IMR-90 (cell line): ENCODE measurements at regions not wholly inside any gene's neighbourhood (a gene's known extent, or its start where the extent isn't known, plus 50 kb on each side); places are given as distances from the start of the nearest gene placed in this dataset.

Source experiments
- ATAC-seq: fragments of 200-7000 bp; cut with Tn5 transposase; 2 replicates; pipeline ENCODE4 v1.9.1; 2020; ENCODE audit warnings: low read depth, mild to moderate bottlenecking, moderate library complexity
- BruUV-seq: library from RNA; stranded (reverse); fragments of 400-500 nt; replicated peaks from 2 replicates; lab custom pipeline; 2021; lab: Mats Ljungman, UMichigan
- CTCF ChIA-PET: fragments of 300-600 bp; formaldehyde crosslinking; extraction: SDS; loops from one replicate; lab custom pipeline; 2021; ENCODE audit warnings: antibody characterized with exemption; lab: Yijun Ruan, JAX
- POLR2A ChIA-PET: fragments of 300-600 bp; sonication (Branson Sonifier 250); formaldehyde crosslinking; loops from one replicate; lab custom pipeline; 2022; ENCODE audit warnings: antibody characterized with exemption; ENCODE audit not compliant: unreplicated experiment; lab: Charles Lee
- DNase-seq: peaks from one replicate; pipeline ENCODE4 v3.0.0; 2013
- H2AFZ ChIP-seq: replicated peaks from 2 replicates; pipeline ENCODE3; 2013; ENCODE audit warnings: low read length, mild to moderate bottlenecking; ENCODE audit not compliant: poor library complexity
- H2AK5ac ChIP-seq: 2 replicates; pipeline ENCODE4 v1.6.1; 2013; ENCODE audit warnings: low read depth, low read length, inconsistent platforms
- H2AK9ac ChIP-seq: replicated peaks from 2 replicates; pipeline ENCODE3; 2013; ENCODE audit warnings: mild to moderate bottlenecking, low read depth, low read length, moderate library complexity; ENCODE audit not compliant: poor library complexity
- H2BK120ac ChIP-seq: 2 replicates; pipeline ENCODE4 v1.6.1; 2013; ENCODE audit warnings: low read depth, low read length, inconsistent platforms
- H2BK15ac ChIP-seq: 3 replicates; pipeline ENCODE4 v1.6.1; 2013; ENCODE audit warnings: low read depth, low read length, inconsistent platforms
- H2BK20ac ChIP-seq: 2 replicates; pipeline ENCODE4 v1.6.1; 2013; ENCODE audit warnings: low read depth, mild to moderate bottlenecking, inconsistent platforms, low read length, moderate library complexity
- H2BK5ac ChIP-seq: 2 replicates; pipeline ENCODE4 v1.6.1; 2013; ENCODE audit warnings: mild to moderate bottlenecking, low read depth, low read length, inconsistent platforms; ENCODE audit not compliant: poor library complexity, severe bottlenecking
- H3K14ac ChIP-seq: replicated peaks from 2 replicates; pipeline ENCODE4 v1.6.1; 2013; ENCODE audit warnings: low read depth, low read length, inconsistent platforms
- H3K18ac ChIP-seq: 2 replicates; pipeline ENCODE4 v1.6.1; 2013; ENCODE audit warnings: low read depth, low read length, control low read depth
- H3K23ac ChIP-seq: 2 replicates; pipeline ENCODE4 v1.6.1; 2013; ENCODE audit warnings: low read depth, low read length, inconsistent platforms
- H3K27ac ChIP-seq: 2 replicates; pipeline ENCODE4 v1.5.1; 2013; ENCODE audit warnings: mild to moderate bottlenecking, control low read depth, low read length; ENCODE audit not compliant: insufficient read depth
- H3K27me3 ChIP-seq: 2 replicates; pipeline ENCODE4 v1.6.1; 2013; ENCODE audit warnings: low read length; ENCODE audit not compliant: control insufficient read depth, insufficient read depth
- H3K36me3 ChIP-seq: 2 replicates; pipeline ENCODE4 v1.6.1; 2013; ENCODE audit warnings: low read length, mixed read lengths; ENCODE audit not compliant: control insufficient read depth, insufficient read depth
- H3K4ac ChIP-seq: 2 replicates; pipeline ENCODE4 v1.6.1; 2013; ENCODE audit warnings: low read depth, low read length, inconsistent platforms
- H3K4me1 ChIP-seq: 2 replicates; pipeline ENCODE4 v1.6.1; 2013; ENCODE audit warnings: low read length, mixed read lengths; ENCODE audit not compliant: control insufficient read depth, insufficient read depth
- H3K4me2 ChIP-seq: 2 replicates; pipeline ENCODE4 v1.6.1; 2013; ENCODE audit warnings: low read depth, mild to moderate bottlenecking, control low read depth, low read length, moderate library complexity
- H3K4me3 ChIP-seq: 2 replicates; pipeline ENCODE4 v1.5.1; 2013; ENCODE audit warnings: low read depth, mild to moderate bottlenecking, control low read depth, low read length, moderate library complexity; ENCODE audit not compliant: insufficient read depth
- H3K56ac ChIP-seq: 2 replicates; pipeline ENCODE4 v1.6.1; 2013; ENCODE audit warnings: low read length, inconsistent platforms; ENCODE audit not compliant: insufficient read depth; ENCODE audit errors: extremely low read depth
- H3K79me1 ChIP-seq, 2 experiments: 2 replicates each; pipeline ENCODE4 v1.6.1; 2013; ENCODE audit warnings: low read length in 2 of 2, inconsistent platforms in 1 of 2, low read depth in 1 of 2
- H3K9ac ChIP-seq: 2 replicates; pipeline ENCODE4 v1.6.1; 2013; ENCODE audit warnings: low read depth, low read length, control low read depth
- H3K9me1 ChIP-seq: 2 replicates; pipeline ENCODE4 v1.6.1; 2013; ENCODE audit warnings: low read length, inconsistent platforms; ENCODE audit not compliant: insufficient read depth
- H3K9me3 ChIP-seq: 2 replicates; pipeline ENCODE4 v1.6.1; 2013; ENCODE audit warnings: low read length; ENCODE audit not compliant: control insufficient read depth, insufficient read depth
- H4K20me1 ChIP-seq: 2 replicates; pipeline ENCODE4 v1.6.1; 2013; ENCODE audit warnings: low read length, inconsistent platforms; ENCODE audit not compliant: insufficient read depth
- H4K5ac ChIP-seq: 2 replicates; pipeline ENCODE4 v1.6.1; 2013; ENCODE audit warnings: mild to moderate bottlenecking, low read depth, low read length, control low read depth
- H4K8ac ChIP-seq, 2 experiments: 2 replicates each; pipeline ENCODE4 v1.6.1; 2013; ENCODE audit warnings: low read depth in 2 of 2, low read length in 2 of 2, control low read depth in 1 of 2, inconsistent platforms in 1 of 2
- H4K91ac ChIP-seq: 2 replicates; pipeline ENCODE4 v1.6.1; 2013; ENCODE audit warnings: low read depth, low read length, inconsistent platforms; ENCODE audit not compliant: insufficient read depth
- CHD1 ChIP-seq: IDR thresholded peaks from 2 replicates; pipeline ENCODE4 v1.6.1; 2012; ENCODE audit warnings: low read depth, low read length, improper control_type of control experiment
- FOS ChIP-seq: fragments of 150-350 bp; IDR thresholded peaks from 2 replicates; pipeline ENCODE4 v1.6.1; 2016; ENCODE audit warnings: low read depth, low read length
- MAFK ChIP-seq: IDR thresholded peaks from 2 replicates; pipeline ENCODE4 v1.6.1; 2012; ENCODE audit warnings: low read depth, low read length, improper control_type of control experiment
- MAZ ChIP-seq: IDR thresholded peaks from 2 replicates; pipeline ENCODE4 v1.6.1; 2012; ENCODE audit warnings: low read depth, mild to moderate bottlenecking, low read length, improper control_type of control experiment, moderate library complexity, borderline replicate concordance
- MXI1 ChIP-seq: IDR thresholded peaks from 2 replicates; pipeline ENCODE4 v1.6.1; 2012; ENCODE audit warnings: low read depth, mild to moderate bottlenecking, low read length, moderate library complexity, borderline replicate concordance
- POLR2A ChIP-seq: IDR thresholded peaks from 2 replicates; pipeline ENCODE4 v1.6.1; 2012; ENCODE audit warnings: mild to moderate bottlenecking, low read depth, low read length
- RFX5 ChIP-seq: IDR thresholded peaks from 2 replicates; pipeline ENCODE4 v1.8.0; 2012; ENCODE audit warnings: low read depth, mild to moderate bottlenecking, low read length, moderate library complexity
- SMC3 ChIP-seq: fragments of 150-350 bp; IDR thresholded peaks from 2 replicates; pipeline ENCODE4 v1.6.1; 2016; ENCODE audit warnings: low read depth, mild to moderate bottlenecking, antibody characterized with exemption, low read length, moderate library complexity
- WGBS, 2 experiments: methylation state at CpG; one replicate each; pipeline versions ENCODE4 v1.1.5 to v1.1.7; 2013; ENCODE audit warnings: missing lambda C conversion rate in 2 of 2; ENCODE audit not compliant: insufficient read length in 1 of 2; ENCODE audit errors: extremely low coverage in 2 of 2; 5-methylcytosine and 5-hydroxymethylcytosine counted together
- dilution Hi-C: fragments of 300-500 bp; cut with HindIII; formaldehyde crosslinking; loops from one replicate; pipeline ENCODE4 v1.14.3; 2018; ENCODE audit warnings: low sequenced_read_pairs; ENCODE audit not compliant: unreplicated experiment
- in situ Hi-C: fragments of 300-500 bp; cut with MboI; formaldehyde crosslinking; loops from 3 replicates; pipeline ENCODE4 v1.14.3; 2019; ENCODE audit warnings: low sequenced_read_pairs, inconsistent platforms, mixed read lengths
- intact Hi-C: fragments of 100-400 bp; cut with micrococcal nuclease; formaldehyde crosslinking; loops from 2 replicates; pipeline ENCODE4 v1.10.0; 2022
- TF ChIP-seq, protein P1 (sequence below): fragments of 150-350 bp; IDR thresholded peaks from 2 replicates; pipeline ENCODE4 v1.6.1; 2016; ENCODE audit warnings: low read depth, mild to moderate bottlenecking, low read length, moderate library complexity, borderline replicate concordance
- TF ChIP-seq, protein P2 (sequence below): conservative IDR thresholded peaks from 2 replicates; pipeline ENCODE4 v1.5.1; 2012; ENCODE audit warnings: mild to moderate bottlenecking, low read depth, low read length, improper control_type of control experiment
- TF ChIP-seq, protein P3 (sequence below): fragments of 150-350 bp; IDR thresholded peaks from 2 replicates; pipeline ENCODE4 v1.6.1; 2017; ENCODE audit warnings: mild to moderate bottlenecking, antibody characterized with exemption, low read length, low read depth

DNA sequence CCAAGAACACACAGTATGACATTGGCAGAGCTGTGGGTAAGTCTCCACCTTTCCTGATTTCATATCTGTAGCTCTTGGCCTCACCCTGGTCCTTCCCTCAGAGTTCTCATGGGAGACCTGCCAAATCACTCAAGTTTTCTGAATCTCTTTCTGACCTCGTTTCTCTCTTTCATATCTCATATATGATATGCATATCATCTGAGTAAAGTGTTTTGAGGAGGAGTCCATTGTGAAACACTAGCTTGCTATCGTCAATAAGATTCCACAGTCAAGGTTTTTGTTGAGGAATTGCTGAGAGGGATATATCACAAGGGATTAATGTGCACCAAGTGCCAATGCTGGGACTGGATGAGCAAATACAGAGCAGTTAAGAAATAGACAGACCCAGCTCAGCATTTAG lies 739.2 kb downstream of the BRINP1 start:
- no peak overlapping the region for H2AK9ac ChIP-seq
- H3K27ac ChIP-seq, result no peak overlapping the region
- no peak overlapping the region for H3K56ac ChIP-seq
- DNase-seq, result no peak
- no peak overlapping the region for H3K4me2 ChIP-seq
- H3K18ac ChIP-seq, result no peak overlapping the region
- no TSS peak for BruUV-seq
- no peak overlapping the region for H3K4ac ChIP-seq
- no peak overlapping the region for H2BK120ac ChIP-seq
- H3K79me1 ChIP-seq, result no peaks in the 10 kb centered on the region
- H3K9ac ChIP-seq, result no peak overlapping the region
- no peaks in the 10 kb centered on the region for H3K36me3 ChIP-seq
- H4K5ac ChIP-seq, result no peak overlapping the region
- H2BK20ac ChIP-seq, result no peak overlapping the region
- WGBS, 2 experiments, result no CpG with 5 or more reads among the region's 2 CpGs
- no peak overlapping the region for H3K4me3 ChIP-seq
- H3K14ac ChIP-seq, result no peak overlapping the region
- in situ Hi-C loops (no loop called here), dilution Hi-C loops (no loop called here), intact Hi-C loops (no loop called here)
- no peaks in the 10 kb centered on the region for H4K20me1 ChIP-seq
- H3K9me1 ChIP-seq, result no peaks in the 10 kb centered on the region
- H2AK5ac ChIP-seq, result no peak overlapping the region
- no peak overlapping the region for H4K91ac ChIP-seq
- H3K9me3 ChIP-seq, result peaks cover 7% of the 10 kb centered on the region
- ATAC-seq, result no peak
- H2AFZ ChIP-seq, result no peak overlapping the region
- H3K27me3 ChIP-seq, result no peaks in the 10 kb centered on the region
- no peak overlapping the region for H2BK15ac ChIP-seq
- H4K8ac ChIP-seq, result no peak overlapping the region
- H2BK5ac ChIP-seq, result no peak overlapping the region
- ChIA-PET POLR2A (no interaction called here), CTCF (no interaction called here)
- H3K23ac ChIP-seq, result no peak overlapping the region
- no peaks in the 10 kb centered on the region for H3K4me1 ChIP-seq
- TF ChIP-seq MXI1, result no peak
- TF ChIP-seq RFX5, result no peak
- TF ChIP-seq, protein P1, sequence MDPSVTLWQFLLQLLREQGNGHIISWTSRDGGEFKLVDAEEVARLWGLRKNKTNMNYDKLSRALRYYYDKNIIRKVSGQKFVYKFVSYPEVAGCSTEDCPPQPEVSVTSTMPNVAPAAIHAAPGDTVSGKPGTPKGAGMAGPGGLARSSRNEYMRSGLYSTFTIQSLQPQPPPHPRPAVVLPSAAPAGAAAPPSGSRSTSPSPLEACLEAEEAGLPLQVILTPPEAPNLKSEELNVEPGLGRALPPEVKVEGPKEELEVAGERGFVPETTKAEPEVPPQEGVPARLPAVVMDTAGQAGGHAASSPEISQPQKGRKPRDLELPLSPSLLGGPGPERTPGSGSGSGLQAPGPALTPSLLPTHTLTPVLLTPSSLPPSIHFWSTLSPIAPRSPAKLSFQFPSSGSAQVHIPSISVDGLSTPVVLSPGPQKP, result no peak
- TF ChIP-seq, protein P2, sequence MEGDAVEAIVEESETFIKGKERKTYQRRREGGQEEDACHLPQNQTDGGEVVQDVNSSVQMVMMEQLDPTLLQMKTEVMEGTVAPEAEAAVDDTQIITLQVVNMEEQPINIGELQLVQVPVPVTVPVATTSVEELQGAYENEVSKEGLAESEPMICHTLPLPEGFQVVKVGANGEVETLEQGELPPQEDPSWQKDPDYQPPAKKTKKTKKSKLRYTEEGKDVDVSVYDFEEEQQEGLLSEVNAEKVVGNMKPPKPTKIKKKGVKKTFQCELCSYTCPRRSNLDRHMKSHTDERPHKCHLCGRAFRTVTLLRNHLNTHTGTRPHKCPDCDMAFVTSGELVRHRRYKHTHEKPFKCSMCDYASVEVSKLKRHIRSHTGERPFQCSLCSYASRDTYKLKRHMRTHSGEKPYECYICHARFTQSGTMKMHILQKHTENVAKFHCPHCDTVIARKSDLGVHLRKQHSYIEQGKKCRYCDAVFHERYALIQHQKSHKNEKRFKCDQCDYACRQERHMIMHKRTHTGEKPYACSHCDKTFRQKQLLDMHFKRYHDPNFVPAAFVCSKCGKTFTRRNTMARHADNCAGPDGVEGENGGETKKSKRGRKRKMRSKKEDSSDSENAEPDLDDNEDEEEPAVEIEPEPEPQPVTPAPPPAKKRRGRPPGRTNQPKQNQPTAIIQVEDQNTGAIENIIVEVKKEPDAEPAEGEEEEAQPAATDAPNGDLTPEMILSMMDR, result no peak
- no peak for TF ChIP-seq SMC3
- no peak for TF ChIP-seq MAFK
- no peak for TF ChIP-seq CHD1
- no peak for TF ChIP-seq FOS
- TF ChIP-seq POLR2A, result no peak
- no peak for TF ChIP-seq MAZ
- TF ChIP-seq, protein P3, sequence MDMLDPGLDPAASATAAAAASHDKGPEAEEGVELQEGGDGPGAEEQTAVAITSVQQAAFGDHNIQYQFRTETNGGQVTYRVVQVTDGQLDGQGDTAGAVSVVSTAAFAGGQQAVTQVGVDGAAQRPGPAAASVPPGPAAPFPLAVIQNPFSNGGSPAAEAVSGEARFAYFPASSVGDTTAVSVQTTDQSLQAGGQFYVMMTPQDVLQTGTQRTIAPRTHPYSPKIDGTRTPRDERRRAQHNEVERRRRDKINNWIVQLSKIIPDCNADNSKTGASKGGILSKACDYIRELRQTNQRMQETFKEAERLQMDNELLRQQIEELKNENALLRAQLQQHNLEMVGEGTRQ, result no peak
